Muscle of back (tissue), 3 donors: ENCODE measurements at regions not wholly inside any gene's neighbourhood (a gene's known extent, or its start where the extent isn't known, plus 50 kb on each side); places are given as distances from the start of the nearest gene placed in this dataset.

Experiments
- DNase-seq, 3 donors: peaks; one replicate each; pipeline versions ENCODE4 v3.0.0 to v3.0.0-alpha.2; 2013

DNA sequence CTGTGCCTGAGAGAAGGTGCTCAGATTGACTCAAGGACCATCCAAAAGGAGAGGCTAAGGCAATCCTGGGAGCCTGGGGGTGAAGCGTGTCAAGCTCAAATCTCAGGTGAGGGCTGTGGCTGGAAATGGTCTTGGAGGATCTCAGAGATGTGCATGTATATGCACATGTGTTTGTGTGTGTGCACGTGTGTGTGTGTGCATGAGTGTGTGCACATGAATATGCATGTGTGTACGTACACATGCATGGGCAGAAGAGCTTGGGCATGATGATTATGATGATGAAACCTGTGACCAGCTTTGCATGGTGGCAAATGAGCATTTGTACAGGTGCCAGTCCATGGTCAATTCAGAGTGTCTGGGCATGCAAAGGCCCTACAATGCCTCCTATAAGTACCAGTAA, 326.6 kb downstream of the CXCL12 start:
- DNase-seq, result no peak

DNA sequence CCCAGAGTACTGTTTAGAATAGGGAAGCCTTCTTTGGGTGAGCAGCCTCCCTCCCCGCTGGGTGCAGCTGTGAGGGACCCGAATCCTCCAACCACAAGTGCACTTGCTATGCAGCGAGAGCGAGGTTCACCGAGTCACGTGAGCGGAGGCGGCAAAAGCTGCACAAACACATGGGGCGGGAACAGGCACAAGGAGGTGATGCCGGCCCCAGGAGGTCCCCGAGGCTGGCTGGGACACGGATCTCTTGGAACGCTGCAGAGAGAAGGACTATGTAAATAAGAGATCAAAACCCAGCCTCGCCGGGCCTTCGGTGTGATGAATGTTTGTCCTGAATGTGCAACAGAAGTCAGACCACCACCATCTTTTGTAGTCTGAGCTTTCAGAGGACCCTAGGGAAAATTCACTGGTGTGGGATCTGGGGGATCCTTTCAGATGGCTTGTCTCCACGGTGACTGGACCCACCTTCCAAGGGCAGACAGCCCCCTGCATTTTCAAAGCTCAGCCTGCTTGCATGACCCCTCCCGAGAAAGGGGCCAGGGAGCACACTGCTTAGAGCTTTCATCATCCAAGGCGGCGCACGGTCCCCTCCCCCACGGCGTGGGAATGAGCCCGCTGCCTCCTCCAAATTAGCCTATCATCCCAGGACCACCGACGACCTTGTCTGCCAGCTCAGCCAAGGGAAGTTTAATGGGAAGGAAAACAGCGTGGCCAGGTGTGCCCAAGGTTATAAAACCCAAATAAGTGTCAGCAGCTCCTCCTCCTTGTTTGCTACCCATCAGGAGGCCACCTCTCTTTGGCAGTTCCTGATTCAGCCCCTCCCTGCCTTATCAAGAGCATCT, 327.7 kb downstream of the CXCL12 start:
- no peak for DNase-seq

DNA sequence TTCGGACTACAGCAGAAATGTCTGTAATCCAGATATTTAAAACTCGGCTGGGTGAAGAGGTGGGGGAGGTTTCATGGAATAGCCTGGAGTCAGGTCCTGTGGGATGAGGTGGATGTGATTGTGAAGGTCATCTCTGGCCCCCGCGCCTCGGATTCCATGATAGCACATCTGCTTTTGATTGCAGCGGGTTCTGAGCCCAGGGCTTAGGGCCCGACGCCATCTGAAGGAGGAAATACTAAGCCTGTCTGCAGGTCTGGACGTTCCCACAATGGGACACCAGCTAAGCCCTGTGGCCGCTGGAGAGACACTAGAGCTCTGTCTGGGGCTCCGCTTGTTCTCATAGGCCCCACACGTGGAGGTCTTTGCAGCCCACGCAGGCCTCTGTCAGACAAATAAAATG, 328.7 kb downstream of the CXCL12 start:
- peak in 1 of 3 donors; percentile 59 for DNase-seq

DNA sequence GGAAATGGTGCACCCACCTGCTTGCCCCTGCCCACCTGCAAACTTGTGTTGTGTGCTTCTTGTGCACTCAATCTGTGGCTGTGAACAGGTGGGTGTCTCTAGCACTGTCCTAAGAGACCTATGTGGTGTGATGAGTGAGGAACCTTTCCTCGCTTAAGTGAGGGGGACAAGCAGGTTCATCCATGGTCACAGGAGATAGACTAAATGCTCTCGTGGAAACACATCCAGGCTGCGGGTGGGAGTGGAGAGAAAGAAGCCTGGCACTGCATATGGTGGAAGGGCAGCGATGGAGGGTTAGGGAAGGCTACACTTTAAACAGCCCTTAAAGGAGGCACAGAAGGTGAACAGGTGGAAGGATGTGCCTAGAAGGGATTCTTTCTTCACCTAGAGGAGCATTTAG, 330.9 kb downstream of the CXCL12 start:
- no peak for DNase-seq

DNA sequence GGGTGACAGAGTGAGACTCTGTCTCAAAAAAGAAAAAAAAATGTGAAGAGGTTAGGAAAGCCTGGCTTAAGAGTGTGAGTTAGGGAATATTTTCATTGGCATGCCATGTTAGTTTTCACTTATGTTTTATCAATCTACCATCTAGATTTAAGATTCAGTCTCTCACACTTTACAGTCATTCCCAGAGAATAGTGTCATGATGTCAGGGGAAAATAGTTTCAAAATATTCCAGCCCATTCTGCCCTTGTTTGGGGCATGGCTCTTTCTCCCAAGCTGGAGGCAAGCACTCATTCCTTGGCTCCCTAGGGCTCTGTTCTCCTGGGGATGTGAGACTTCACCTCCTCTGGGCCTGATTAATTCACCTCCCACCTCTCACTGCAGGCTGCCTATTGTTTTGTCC, 331.5 kb downstream of the CXCL12 start:
- DNase-seq, result no peak

DNA sequence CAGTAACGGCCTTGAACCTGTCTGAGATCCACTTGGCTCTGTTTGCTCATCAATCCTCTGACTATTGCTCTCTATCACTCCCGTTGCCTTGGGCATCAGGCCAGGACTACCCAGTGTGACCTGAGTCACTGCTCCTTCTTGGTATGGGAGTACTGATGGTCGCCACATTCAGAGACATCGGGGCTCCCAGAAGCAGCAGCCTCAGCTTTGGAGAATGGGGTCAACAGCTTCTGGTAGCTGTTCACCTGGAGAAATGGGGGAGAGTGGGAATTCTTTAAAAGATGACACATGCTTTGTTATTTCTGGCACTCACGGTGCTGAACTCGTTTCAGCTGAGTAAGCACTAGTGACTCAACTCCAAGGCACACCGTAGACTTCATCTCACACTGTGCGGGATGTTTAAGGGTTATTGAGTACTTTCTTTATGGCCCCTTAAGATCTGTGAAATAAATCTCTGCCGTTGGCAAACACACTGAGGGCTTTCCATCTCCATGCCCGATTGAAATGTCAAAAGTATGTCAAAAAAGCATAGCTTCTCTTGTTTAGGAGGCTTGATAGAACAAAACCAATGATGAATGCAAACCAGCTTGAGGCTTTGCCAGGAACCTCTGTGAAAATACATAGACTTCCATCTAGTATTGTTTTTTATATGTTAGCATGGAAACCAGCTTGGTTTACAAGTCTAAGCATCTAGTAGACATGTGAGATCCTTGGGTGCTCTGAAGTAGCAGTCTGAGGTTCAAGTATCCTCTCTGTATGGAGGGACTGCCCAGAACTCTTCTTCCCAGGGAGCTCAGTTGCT, 333.1 kb downstream of the CXCL12 start:
- peak in 1 of 3 donors; percentile 70 for DNase-seq

DNA sequence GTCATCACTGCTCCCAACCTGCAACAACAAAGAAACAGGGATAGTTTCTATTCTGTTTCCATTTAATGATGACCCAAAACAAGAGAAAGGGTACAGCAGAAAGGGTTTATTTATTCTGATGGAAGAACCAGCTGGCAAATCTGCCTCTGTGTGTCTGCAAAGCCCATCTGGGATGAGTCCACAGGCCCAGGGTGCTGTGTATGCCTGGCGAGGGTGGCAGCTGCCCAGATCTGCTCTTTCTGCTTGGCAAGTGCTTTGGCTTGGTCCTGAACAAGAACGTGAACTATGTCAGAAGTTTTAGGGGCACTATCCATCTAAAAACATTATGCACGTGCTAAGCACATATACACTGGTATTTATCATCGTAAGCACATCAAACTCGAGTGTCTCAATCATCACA, 333.8 kb downstream of the CXCL12 start:
- no peak for DNase-seq

DNA sequence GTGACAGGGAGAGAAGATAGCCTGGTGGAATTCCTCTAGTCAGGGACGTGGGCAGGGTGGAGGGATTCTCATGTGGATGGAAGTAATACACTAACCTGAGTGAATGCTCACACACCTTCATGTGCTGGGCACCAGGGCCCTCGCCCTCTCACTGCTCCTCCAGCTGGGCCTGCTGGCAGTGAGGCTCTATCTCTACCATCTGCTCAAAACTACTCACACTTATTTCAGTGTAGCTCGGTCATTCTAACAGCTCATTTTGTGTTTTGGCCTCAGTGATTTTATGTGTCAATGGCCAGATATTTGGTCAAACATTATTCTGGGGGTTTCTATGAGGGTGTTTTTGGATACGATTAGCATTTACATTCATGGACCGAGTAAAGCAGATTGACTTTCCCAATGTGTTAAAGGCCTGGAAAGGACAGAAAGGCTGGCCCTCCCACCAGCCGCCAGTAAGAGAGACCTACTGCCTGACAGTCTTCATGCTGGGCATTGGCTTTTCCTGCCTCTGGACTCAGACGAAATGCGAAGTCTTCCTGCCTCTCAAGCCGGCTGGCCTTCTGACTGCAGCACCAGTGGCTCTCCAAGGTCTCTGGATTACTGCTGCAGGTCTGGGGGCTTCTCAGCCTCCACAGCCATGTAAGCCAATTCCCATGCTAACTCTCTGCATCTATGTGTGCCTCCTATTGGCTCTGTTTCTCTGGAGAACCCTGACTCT, 335.4 kb downstream of the CXCL12 start:
- DNase-seq, result no peak

DNA sequence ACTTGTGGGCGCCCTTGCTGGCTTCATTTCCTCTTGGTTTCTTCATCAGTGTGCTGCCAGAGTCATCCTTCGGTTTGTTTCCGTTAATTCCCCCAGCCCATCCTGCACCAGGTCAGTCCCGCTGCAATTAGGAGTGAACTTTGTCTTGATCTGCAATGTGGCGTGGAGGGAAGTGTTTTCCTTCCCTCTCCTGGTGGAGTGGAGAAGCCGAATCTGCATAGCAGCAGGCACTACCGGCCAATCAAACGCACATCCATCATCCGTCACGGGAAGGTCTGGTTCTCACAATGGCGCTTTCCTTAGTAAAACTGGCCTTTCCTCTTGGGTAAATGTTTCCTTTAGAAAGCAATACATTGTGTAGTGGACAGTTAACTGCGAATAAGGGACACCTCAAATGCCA, 337.5 kb downstream of the CXCL12 start:
- DNase-seq, result no peak

DNA sequence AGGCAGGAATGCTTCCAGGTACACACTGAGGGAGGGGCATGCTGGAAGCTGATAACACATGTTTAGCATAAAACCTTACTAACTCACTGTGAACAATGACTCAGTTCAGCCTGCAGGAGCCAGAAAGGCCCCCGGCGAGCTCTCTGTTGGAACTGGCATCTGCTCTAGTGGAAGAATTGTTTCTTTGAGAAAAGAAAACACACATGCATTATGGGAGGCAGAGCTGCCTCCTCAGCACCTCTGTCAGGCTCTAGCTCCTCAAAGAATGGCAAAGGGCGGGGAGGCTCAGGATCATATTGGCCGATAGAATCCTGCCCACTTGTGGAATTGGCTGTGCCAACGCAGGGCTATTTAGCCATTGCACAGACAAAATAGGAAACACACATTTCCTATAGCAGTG, 338.3 kb downstream of the CXCL12 start:
- DNase-seq, result no peak

DNA sequence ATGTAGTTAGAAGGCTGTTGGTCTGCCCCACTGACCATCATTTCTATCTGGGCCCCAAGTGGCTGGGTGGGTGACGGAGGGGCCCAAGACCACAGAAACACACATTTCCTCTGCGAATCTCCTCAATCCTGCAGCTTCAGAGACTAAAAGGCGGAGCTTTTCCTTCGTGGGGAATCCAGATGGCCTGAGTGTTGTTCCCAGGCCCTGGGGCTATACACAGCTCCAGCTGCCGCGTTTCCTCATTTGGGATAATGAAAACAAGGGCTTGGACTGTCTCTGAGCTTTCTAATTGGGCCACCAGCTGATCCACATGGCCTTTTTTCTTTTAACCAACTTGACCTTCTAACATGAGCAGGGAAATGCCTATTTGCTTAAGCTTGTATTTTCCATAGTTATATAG, 339.9 kb downstream of the CXCL12 start:
- DNase-seq, result peak in 2 of 3 donors; percentile 31 to 75

DNA sequence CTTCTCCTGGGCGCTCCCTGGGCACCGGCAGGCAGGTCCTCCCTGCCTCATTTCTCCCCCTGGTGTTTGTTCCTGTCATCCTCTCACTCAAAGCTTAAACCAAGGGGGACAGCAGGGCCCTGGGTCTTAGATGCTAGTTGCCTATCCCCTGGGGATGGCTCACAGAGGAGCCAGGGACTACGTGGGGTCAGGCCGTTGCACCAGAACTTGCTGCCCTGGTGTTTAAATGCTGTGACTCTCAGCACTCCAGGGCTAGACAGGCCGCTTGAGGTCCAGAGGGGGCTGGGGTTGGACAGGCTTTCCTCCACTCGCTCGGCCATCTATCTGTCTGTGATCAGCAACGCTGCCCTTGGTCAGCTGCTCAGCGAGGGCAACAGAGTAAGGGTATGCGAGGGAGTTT, 340.3 kb downstream of the CXCL12 start:
- peak in 1 of 3 donors; percentile 60 for DNase-seq

DNA sequence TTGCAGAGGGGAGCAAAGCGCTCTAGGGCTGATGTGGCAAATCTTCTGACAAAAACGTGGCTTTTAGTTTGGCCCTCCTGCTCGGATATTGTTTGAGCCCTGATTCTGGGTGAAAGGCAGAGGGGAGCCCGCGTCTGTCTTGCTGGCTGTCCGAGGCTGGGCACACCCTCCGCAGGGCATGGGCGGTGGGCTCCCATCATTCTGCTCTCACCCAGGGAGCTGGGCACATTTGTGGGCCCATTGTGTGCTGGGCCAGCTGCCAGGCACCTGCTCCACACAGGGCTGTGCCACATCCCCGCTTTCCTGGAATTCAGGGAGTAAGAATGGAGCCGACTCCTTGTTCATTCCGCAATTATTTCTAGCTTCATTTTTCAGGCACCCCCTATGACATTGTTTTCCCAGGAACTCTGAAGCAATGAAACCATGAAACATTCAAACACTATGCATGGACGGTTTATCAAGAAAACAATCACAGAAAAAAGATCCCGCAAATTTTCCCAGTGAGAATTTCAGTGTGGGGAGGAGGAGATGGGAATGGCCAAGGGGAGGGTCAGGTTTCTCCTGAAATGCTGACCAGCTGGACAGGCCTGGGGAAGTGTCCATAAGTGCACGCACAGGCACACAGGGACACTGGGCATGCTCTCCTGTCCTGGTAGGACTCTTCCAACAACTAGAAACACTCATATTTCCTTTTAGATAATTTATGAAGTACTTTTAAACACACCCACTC, 341.1 kb downstream of the CXCL12 start:
- peak; percentile 38 to 81 (median 54) for DNase-seq

DNA sequence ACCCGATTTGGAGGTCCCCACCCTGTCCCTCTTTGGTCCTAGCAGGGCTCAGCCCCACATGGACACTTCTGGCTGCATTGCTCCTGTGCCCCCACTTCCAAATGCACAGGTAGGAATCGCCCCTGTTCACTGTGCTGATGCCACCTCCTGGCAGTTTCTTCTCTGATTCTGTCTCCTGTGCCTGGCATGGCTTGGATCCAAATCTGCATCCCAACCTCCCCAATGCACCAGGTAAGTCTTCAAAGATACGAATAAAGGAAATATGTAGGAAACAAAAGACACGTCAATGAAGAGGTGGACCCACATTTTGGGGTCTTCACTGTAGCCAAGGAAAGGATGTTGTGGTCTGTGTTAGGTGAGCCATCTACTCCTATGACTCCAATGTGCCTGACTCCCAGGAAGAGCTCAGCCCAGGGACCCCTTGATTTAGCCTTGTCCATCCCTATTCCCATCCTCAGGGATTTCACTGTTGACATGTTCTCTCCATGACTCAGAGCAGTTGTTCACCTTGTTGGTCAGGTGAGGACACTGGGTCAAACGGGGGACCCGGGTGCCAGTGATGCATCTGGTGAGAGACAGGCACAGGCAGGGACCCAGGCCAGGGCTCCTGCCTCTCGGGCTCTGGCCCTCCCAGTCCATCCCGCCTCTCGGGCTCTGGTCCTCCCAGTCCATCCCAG, 341.8 kb downstream of the CXCL12 start:
- DNase-seq, result no peak

DNA sequence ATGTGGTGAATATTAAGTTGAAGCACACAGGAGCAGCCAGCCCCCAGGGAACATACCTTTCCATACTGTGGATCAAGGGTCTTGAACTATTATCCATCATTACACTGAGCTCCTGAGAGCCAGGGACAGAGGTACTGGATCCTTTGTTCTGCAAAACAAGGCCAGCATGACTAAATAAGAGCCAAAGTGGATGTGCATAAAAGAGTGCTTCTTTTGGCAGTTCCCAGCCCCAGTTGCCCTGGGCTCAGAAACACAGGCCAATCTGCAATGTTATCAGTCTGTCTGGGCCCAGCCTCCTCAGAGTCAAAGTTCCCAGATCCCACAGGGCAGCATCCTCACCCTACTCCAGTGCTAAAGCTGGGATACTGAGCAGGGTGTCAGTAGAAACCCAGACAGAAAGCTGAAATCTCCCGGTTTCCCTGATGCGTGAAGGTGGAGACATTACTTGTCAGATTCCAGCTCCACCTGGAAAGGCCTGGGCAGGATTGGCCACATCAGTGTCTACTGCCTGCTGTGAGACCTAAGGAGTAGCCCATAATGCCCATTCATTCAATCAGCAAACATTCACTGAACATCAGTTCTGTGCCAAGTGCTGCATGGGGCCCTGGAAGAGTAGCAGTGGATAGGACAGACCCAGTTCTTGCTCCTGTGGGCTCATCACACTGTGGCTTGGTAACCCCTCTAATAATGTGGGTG, 342.7 kb downstream of the CXCL12 start:
- DNase-seq, result no peak

DNA sequence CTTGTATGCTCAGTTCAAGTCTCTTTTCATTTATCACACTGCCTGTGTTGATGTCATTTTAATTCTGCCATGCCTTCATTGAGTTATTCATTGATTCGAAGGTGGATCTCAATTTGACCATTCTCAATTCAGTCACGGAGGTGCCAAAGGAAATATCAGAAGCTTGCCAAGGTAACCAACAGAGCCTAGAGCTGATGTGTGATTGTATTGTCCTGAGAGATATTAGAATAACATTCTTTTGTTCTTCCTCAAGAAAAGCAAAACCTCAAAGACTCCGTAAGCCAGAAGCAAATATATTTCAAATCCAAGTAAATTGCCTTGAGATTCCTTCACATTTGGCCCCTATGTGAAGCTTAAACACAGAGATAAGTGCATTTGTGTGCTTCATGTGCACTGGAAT, 345.3 kb downstream of the CXCL12 start:
- no peak for DNase-seq

DNA sequence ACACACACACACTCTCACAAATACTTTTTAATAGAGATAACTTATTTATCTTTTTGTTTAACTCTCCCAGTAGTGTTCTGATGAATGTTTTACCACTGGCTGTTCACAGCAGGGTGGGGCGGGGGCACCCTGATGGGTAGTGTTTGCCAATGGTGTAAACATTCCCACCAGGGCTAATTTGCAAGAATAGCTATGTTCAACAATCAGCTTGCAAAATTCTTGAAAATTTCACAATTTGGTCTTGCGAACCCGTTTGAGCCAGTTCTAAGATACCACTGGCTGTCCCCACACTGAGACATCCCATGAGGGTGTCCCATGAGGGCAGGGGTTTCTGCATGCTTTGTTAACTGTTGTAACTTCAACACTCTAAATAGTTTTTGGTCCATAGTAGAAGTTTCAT, 348.5 kb downstream of the CXCL12 start:
- DNase-seq, result no peak

DNA sequence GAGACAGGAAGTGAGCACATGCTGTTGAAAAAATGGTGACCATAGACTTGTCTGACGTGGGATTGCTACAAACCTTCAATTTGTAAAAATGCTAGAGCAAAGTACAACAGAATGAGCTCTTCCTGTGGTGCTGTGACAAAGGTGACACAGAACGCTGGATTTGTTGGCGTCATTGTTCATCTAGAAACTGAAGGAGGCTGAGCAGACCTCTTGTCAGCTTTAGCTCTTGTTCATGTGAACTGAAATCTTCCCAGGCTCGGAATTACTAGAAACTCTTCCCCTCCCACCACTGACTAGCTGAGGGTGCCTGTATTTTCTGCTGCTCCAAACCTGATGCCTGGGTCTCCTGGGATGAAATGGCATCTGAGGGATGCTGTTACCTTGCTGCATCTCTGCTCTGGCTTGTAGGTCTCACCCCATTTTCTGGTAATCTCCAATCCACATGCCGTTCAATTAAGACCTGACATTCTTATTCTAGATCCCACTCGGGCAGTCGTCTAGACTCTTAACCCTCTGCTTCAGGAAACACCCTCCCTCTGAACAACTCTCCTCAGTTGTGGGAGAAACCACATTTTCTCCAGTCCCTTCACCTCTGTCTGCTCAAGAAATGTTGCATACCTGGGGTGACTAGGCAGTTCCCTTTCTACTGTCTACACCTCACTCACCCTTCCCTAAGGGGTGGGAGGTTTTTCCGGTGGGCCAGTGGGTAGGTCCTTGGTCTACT, 349.3 kb downstream of the CXCL12 start:
- no peak for DNase-seq

DNA sequence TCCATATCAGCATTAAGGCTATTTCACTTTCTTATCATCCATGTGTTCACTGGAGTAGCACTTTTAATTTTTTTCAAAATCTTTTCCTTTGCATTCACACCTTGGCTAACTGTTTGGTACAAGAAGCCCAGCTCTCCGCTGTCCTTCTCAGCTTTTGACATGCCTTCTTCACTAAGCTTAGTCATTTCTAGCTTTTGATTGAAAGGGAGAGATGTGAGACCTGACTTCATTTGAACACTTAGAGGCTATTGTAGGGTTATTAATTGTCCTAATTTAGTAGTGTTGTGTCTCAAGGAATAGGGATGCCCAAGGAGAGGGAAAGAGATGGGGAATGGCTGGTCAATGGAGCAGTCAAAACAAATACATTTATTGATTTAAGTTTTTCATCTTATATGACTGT, 350.0 kb downstream of the CXCL12 start:
- DNase-seq, result no peak

DNA sequence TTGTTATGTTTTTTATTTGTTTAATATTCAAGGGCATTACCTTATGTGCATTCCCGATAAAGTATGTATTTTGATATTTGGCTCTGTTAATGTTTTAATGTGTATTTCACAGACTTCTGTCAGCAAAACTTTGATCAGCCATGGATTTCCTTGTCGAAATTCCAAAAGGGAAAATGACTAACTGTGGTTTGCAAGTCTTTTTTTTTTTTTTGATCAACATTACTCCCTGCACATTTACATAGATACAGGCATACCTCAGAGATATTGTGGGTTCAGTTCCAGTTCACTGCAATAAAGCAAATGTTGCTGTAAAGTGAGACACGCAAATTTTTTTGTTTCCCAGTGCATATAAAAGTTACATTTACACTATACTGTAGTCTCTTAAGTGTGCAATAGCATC, 351.9 kb downstream of the CXCL12 start:
- peak in 1 of 3 donors; percentile 60 for DNase-seq
